GM21723 (cell line): ENCODE measurements at regions not wholly inside any gene's neighbourhood (a gene's known extent, or its start where the extent isn't known, plus 50 kb on each side); places are given as distances from the start of the nearest gene placed in this dataset.
"Not testable (repeated sequence)": the region's sequence is repeated elsewhere in the genome, so short reads cannot be mapped to it uniquely, and the experiment has no call there.

Experiments used
- ATAC-seq: cut with Tn5 transposase; IDR thresholded peaks from one replicate; pipeline ENCODE4 v1.9.1; 2021; ENCODE audit warnings: mild to moderate bottlenecking, moderate library complexity; ENCODE audit not compliant: unreplicated experiment

GRCh38 chr4:23422878-23423277 is 467.0 kb downstream of the PPARGC1A start:
- ATAC-seq, result no peak

GRCh38 chr4:23413631-23414030 is 476.2 kb downstream of the PPARGC1A start:
- ATAC-seq, result no peak

- no peak for ATAC-seq
Measured at GRCh38 chr4:23412701-23413100, 477.1 kb downstream of the PPARGC1A start.

GRCh38 chr4:23408913-23409312 is 480.9 kb downstream of the PPARGC1A start:
- not testable (repeated sequence) for ATAC-seq

- no peak for ATAC-seq
Measured at GRCh38 chr4:23401572-23401971, 488.3 kb downstream of the PPARGC1A start.

- no peak for ATAC-seq
Measured at GRCh38 chr4:23392860-23393458, 496.9 kb downstream of the PPARGC1A start.

- no peak for ATAC-seq
Measured at GRCh38 chr4:23390246-23390645, 499.6 kb downstream of the PPARGC1A start.

GRCh38 chr4:23388699-23389395 is 501.0 kb downstream of the PPARGC1A start:
- ATAC-seq, result no peak

- ATAC-seq, result no peak
Measured at GRCh38 chr4:23388255-23388654, 501.6 kb downstream of the PPARGC1A start.

- ATAC-seq, result no peak
Measured at GRCh38 chr4:23384741-23385140, 505.1 kb downstream of the PPARGC1A start.

GRCh38 chr4:23382879-23383278 is 507.0 kb downstream of the PPARGC1A start:
- ATAC-seq, result no peak

GRCh38 chr4:23374259-23374658 is 515.6 kb downstream of the PPARGC1A start:
- ATAC-seq, result no peak

GRCh38 chr4:23373261-23373660 is 516.6 kb downstream of the PPARGC1A start:
- ATAC-seq, result no peak

GRCh38 chr4:23371533-23371932 is 518.3 kb downstream of the PPARGC1A start:
- ATAC-seq, result no peak

- ATAC-seq, result no peak
Measured at GRCh38 chr4:23369331-23369730, 520.5 kb downstream of the PPARGC1A start.

- ATAC-seq, result no peak
Measured at GRCh38 chr4:23368081-23368697, 521.7 kb downstream of the PPARGC1A start.

GRCh38 chr4:23366557-23366906 is 523.3 kb downstream of the PPARGC1A start:
- no peak for ATAC-seq

GRCh38 chr4:23365871-23366556 is 523.8 kb downstream of the PPARGC1A start:
- ATAC-seq, result no peak

GRCh38 chr4:23365086-23365485 is 524.8 kb downstream of the PPARGC1A start:
- ATAC-seq, result no peak

GRCh38 chr4:23364167-23364566 is 525.7 kb downstream of the PPARGC1A start:
- no peak for ATAC-seq

GRCh38 chr4:23361453-23361852 is 528.4 kb downstream of the PPARGC1A start:
- ATAC-seq, result no peak

- ATAC-seq, result no peak
Measured at GRCh38 chr4:23360718-23361117, 529.1 kb downstream of the PPARGC1A start.
